GM18868 (cell line): ENCODE measurements at regions not wholly inside any gene's neighbourhood (a gene's known extent, or its start where the extent isn't known, plus 50 kb on each side); places are given as distances from the start of the nearest gene placed in this dataset.
A peak's percentile ranks its signal among the peaks of the same experiment; 100 is the strongest.
"Not testable (repeated sequence)": the region's sequence is repeated elsewhere in the genome, so short reads cannot be mapped to it uniquely, and the experiment has no call there.

Experiments used
- ATAC-seq: cut with Tn5 transposase; IDR thresholded peaks from one replicate; pipeline ENCODE4 v1.9.1; 2021; ENCODE audit warnings: mild to moderate bottlenecking, moderate library complexity; ENCODE audit not compliant: unreplicated experiment

DNA sequence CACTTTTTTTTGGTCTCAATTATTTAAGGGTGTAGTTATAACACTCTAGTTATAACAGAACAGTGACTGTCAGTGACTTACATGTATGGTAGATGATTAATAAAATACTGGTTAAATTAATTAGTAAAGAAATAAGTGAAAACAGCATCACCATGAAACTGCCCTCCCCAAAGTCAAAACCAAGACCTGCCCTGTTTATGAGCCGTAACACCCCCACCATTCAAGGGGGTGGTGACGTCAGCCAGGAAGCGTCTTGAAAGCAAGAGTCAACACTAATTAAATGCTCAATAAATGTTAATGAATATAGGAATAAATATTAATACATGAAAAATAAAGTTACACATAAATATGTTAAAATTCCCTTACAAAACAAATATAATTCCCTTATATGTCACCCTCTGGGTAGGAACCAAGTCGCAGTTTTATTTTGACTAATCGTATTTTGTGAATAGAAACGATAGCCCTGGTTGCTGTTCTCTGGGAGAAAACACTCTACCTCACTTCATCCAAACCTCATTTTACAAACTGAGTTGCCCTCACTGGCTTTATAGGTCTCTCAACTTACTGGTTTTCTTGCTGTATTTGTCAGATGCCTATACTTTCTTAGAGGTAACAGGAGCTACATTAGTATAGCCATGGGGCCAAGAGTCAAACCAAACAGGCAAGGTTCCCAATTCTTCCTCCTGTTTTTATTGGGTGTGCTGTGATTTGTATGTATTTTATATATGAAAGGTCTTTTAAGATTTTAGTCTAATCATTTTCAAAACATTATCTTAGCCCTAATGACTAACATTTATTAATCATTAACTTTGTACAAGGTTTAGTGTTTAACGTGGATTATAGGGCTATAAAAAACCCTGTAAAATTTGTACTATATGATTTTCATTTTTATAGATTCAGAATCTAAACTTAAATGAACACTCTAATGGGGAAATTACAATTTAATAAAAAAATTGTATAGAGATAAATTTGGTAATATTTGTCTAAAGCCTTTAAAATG, 227.9 kb upstream of the IRAK1BP1 start:
- ATAC-seq = no peak

DNA sequence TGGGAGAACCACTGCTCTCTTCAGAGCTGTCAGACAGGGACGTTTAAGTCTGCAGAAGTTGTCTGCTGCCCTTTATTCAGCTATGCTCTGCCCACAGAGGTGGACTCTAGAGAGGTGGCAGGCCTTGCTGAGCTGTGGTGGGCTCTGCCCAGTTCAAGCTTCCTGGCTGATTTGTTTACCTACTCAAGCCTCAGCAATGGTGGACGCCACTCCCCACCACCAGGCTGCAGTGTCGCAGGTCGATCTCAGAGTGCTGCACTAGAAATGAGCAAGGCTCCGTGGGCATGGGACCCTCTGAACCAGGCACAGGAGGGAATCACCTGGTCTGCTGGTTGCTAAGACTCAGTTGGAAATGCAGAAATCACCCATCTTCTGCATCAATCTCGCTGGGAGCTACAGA, 223.4 kb upstream of the IRAK1BP1 start:
- not testable (repeated sequence) for ATAC-seq

DNA sequence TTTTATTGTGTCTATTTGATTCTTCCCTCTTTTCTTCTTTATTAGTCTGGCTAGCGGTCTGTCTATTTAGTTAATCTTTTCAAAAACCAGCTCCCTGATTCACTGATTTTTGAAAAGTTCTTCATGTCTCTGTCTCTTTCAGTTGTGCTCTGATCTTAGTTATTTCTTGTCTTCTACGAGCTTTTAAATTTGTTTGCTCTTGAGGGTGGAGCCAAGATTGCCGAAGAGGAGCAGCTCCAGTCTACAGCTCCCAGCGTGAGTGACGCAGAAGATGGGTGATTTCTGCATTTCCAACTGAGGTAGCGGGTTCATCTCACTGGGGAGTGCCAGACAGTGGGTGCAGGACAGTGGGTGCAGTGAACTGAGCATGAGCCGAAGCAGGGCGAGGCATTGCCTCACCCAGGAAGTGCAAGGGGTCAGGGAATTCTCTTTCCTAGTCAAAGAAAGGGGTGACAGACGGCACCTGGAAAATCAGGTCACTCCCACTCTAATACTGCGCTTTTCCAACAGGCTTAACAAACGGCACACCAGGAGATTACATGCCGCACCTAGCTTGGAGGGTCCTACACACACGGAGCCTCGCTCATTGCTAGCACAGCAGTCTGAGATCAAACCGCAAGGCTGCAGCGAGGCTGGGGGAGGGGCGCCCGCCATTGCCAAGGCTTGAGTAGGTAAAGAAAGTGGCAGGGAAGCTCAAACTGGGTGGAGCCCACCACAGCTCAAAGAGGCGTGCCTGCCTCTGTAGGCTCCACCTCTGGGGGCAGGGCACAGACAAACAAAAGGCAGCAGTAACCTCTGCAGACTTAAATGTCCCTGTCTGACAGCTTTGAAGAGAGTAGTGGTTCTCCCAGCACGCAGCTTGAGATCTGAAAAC, 220.6 kb upstream of the IRAK1BP1 start:
- not testable (repeated sequence) for ATAC-seq

DNA sequence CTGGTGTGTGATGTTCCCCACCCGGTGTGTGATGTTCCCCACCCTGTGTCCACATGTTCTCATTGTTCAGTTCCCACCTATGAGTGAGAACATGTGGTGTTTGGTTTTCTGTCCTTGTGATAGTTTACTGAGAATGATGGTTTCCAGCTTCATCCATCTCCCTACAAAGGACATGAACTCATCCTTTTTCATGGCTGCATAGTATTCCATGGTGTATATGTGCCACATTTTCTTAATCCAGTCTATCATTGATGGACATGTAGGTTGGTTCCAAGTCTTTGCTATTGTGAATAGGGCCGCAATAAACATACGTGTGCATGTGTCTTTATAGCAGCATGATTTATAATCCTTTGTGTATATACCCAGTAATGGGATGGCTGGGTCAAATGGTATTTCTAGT, 201.5 kb upstream of the IRAK1BP1 start:
- not testable (repeated sequence) for ATAC-seq

DNA sequence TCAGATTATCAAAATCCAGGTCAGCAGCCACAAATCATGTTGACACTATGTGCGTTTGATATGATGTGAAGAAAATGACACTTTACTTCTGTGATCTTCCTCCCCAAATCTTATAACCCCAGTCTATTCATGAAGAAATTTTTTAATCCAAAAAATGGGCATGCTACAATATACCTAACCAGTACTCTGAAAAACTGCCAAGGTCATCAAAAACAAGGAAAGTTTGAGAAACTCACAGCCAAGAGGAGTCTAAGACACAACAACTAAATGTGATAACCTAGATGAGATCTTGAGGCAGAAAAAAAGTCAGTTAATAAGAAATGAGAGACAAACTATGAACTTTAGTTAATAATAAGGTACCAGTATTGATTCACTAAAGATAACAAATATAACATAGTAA, 200.6 kb upstream of the IRAK1BP1 start:
- ATAC-seq = no peak

DNA sequence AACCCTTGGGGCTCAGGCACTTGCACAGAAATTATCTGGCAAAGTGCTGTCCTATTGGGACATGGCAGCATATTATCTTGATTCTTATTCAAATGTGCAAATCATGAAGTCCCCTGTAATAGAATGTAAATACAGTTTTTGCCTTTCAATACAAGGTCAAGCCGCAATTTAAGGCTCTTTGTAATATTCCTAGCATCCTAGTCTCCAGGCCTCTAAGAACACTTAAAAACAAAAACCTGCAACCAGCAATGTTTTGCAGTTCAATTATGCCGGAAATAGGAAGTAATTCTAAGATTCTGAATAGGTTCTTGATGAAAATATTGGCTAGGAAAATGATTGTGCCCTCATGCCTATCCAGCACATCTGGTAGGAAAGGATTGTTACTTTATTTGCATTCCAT, 197.2 kb upstream of the IRAK1BP1 start:
- ATAC-seq = no peak

DNA sequence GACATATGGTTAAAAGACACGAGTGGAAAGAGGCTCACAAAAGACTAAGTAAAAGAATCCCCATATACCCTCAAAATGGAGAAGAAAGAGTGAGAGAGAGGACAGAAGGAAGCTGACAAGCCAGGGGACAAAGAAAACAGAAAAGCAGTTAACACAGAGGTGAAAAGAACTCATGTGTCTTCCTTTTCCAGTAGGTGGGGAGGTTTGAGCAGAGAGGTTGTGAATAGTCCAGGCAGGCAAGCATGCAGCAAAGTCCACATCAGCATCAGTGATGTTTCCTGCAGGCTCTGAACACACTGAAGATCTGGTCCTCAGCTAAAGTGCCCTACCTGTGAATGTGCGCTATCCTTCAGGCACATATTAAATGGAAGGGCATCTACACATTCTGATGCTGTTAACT, 196.5 kb upstream of the IRAK1BP1 start:
- ATAC-seq = no peak

DNA sequence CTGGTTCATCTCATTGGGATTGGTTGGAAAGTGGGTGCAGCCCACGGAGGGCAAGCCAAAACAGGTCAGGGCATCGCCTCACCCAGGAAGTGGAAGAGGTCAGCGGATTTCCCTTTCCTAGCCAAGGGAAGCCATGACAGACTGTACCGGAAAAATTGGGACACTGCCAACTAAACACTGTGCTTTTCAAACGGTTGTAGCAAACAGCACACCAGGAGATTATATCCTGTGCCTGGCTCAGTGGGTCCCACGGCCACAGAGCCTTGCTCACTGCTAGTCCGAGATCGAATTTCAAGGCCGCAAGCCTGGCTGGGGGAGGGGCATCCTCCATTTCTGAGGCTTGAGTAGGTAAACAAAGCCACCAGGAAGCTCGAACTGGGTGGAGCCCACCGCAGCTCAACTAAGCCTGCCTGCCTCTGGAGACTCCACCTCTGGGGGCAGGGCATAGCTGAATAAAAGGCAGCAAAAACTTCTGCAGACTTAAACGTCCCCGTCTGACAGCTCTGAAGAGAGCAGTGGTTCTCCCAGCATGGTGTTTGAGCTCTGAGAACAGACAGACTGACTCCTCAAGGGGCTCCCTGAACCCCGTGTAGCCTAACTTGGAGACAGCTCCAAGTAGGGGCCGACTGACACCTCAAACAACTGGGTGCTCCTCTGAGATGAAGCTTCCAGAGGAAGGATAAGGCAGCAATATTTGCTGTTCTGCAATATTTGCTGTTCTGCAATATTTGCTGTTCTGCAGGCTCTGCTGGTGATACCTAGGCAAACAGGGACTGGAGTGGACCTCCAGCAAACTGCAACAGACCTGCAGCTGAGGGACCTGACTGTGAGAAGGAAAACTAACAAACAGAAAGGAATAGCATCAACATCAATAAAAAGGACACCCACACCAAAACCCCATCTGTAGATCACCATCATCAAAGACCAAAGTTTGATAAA, 191.0 kb upstream of the IRAK1BP1 start:
- ATAC-seq = not testable (repeated sequence)

DNA sequence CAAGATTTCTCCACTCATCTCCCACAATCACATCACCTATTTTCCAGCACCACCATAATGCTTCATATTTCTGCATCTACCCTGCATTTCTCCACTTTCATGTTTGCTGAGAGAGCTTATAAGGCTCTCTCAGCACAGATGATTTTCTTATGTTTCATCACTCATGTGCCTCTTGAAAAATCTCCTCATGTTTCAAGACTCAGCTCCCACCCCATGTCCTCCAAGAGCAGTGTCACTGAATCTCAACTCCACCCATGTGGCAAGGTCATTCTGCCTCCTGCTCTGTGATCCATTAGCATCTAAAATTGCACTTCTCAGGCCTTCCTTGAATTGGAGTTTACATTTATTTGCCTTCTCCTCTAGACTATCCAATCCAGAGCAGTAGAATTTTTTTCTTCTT, 178.7 kb upstream of the IRAK1BP1 start:
- no peak for ATAC-seq

DNA sequence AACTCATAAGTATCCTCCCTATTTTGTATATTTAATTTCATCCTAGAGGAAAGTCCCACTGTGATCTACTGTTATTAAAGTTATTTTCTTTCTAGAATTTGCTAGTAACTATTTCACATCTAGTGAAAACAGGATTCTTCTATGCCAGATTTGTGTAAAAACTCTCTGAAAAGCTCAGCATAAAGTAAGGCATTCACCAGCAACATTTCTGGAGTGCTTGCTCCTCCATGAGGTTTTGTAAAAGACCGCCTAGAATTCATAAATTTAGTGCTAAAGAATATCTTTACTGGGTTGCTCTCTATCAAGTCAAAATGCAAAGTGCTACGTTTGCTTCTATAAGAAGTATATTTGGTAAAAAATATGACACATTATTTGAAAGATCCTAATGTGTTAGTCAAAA, 173.5 kb upstream of the IRAK1BP1 start:
- no peak for ATAC-seq

DNA sequence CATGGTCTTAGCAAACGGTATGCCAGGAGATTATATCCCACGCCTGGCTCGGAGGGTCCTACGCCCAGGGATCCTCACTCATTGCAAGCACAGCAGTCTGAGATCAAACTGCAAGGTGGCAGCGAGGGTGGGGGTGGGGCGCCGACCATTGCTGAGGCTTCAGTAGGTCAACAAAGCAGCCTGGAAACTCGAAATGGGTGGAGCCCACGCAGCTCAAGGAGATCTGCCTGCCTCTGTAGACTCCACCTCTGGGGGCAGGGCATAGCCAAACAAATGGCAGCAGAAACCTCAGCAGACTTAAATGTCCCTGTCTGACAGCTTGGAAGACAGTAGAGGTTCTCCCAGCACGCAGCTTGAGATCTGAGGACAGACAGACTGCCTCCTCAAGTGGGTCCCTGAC, 172.7 kb upstream of the IRAK1BP1 start:
- not testable (repeated sequence) for ATAC-seq

DNA sequence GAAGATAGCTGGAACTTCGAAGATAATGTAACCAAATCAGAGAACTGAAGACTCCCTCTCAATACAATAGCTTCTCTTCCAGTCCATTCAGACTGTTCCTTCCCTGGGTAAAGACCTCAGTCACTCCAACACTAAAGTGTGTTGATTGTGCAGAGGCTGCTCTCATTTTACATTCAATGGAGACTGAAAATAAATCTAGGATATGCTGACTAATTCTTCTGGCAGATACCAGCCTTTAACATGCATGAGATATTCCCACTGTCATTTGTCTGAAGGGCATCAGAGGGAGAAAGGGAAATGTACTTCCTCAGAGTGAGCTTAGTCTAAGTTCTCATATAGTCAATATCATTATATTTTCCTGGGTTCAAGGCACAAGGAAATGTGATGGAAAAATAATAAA, 166.4 kb upstream of the IRAK1BP1 start:
- ATAC-seq = no peak

DNA sequence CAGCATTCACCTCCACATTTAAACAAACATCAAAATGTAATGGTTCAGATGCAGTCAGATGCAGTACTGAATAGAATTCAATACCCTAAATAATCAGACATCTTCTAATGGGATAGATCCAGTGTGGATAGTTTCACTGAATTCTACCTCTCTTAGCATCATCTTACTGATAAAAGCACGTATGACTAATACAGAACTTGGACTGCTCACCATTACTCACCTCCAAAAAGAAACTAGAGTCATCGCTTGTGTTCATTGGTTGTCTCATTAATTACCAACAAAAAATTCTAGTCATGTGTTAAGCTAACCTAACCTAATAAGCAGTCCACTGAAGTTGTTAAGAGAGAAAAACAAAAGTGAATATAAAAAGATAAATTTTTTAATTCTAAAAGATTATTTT, 165.9 kb upstream of the IRAK1BP1 start:
- no peak for ATAC-seq

DNA sequence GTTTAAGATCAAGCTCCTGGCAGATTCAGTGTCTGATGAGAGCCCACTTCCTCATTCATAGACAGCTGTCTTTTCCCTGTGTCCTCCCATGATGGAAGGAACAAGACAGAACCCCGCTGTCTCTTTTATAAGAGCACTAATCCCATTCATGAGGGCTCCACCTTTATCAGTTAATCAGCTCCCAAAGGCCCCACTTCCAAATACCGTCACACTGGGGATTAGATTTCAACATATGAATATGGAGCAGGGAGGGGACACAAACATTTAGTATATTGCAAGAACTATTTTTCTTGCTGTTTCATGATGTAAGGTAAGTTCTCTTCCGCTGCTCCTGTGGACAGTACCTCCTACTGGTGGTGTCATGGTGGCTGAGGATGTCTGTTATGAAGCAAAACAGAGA, 158.3 kb upstream of the IRAK1BP1 start:
- no peak for ATAC-seq

DNA sequence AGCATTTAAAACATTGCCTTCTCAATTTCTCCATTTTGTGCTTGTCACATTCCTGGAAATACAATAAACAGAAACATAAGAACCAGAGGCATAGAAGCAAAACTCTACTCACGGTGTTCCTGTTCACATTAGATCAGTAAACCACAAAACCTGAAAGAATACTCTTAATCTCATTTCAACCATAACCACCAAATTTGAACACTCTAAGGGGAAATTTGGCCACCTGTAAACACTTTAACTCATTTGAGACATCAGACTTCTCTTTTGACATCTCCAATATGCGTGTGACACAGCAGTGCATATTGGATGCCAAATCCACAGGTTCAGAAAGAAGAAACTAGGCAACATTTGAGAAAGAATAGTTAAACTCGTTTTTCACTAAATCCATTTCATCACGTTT, 153.8 kb upstream of the IRAK1BP1 start:
- peak; percentile 59 for ATAC-seq

DNA sequence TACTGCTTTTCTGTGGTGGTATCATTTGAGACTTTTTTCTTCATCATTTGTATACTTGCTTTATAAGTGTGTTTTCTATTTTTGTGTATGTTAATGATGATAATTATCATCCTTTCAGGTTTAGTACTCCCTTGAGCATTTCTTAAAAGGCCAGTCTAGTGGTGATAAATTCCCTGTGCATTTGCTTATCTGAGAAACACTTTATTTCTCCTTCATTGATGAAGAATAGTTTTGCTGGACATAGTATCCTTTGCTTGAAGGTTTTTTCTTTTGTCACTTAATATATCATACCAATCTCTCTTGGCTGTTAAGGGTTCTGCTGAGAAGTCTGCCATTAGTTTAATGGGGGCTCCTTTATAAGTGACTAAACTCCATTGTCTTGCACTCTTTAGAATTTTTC, 123.2 kb upstream of the IRAK1BP1 start:
- ATAC-seq = no peak

DNA sequence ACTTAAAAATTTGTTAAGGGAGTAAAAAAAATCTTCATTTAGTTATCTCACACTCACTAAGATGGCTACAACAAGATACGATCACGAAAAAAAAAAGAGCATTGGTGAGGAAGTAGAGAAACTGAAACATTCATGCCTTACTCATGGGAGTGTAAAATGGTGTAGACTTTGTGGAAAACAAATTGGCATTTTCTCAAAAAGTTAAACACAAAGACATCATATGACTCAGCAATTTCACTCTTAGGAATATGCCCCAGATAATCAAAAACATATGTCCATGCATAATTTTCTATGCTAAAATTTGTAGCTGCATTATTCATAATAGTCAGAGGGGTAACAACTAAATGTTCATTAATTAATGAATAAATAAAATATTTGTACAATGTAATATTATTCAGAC, 120.9 kb upstream of the IRAK1BP1 start:
- no peak for ATAC-seq

DNA sequence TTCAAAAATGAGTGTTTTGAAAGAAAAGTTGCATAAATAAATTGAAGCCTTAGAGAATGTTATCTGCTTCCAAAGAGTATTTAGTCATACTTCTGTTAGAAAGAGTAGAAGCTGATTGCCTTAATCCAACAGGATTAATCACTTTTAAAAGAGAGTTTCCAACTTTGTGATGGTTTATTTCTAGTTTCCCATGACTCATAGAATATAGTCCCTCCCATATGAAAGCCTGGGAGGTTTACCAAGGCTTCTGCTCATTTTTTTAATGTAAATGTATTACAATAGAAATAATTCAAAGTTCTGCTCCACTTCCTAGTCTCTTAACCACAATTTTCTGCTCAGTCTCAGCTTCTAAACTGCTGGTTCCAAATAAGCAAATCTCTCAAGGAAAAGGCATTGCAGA, 118.0 kb upstream of the IRAK1BP1 start:
- no peak for ATAC-seq

DNA sequence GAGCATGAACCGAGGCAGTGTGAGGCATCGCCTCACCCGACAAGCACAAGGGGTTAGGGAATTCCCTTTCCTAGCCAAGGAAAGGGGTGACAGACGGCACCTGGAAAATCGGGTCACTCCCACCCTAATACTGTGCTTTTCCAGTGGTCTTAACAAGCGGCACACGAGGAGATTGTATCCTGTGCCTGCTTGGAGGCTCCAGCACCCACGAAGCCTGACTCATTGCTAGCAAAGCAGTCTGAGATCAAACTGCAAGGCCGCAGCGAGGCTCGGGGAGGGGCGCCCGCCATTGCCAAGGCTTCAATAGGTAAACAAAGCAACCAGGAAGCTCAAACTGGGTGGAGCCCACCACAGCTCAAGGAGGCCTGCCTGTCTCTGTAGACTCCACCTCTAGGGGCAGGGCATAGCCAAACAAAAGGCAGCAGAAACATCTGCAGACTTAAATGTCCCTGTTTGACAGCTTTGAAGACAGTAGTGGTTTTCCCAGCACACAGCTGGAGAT, 109.0 kb upstream of the IRAK1BP1 start:
- not testable (repeated sequence) for ATAC-seq

DNA sequence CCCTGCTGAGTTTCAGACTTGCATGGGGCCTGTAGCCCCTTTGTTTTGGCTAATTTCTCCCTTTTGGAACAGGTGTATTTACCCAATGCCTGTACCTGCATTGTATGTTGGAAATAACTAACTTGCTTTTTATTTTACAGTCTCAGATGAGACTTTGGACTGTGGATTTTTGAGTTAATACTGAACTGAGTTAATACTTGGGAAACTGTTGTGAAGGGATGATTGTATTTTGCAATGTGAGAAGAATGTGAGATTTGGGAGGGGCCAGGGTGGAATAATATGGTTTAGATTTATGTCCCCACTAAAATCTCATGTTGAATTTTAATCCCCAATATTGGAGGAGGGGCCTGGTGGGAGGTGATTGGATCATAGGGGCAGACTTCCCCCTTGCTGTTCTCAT, 99.1 kb upstream of the IRAK1BP1 start:
- no peak for ATAC-seq
